GM19023 (cell line): ENCODE measurements at regions not wholly inside any gene's neighbourhood (a gene's known extent, or its start where the extent isn't known, plus 50 kb on each side); places are given as distances from the start of the nearest gene placed in this dataset.
A peak's percentile ranks its signal among the peaks of the same experiment; 100 is the strongest.

Experiments used
- ATAC-seq: cut with Tn5 transposase; IDR thresholded peaks from one replicate; pipeline ENCODE4 v1.9.1; 2021; ENCODE audit warnings: mild to moderate bottlenecking, moderate library complexity; ENCODE audit not compliant: unreplicated experiment

- no peak for ATAC-seq
Measured at GRCh38 chr10:81093056-81093455, 555.4 kb downstream of the SH2D4B start.

GRCh38 chr10:81095238-81095637 lies 557.5 kb downstream of the SH2D4B start:
- no peak for ATAC-seq

GRCh38 chr10:81096558-81096957 lies 558.9 kb downstream of the SH2D4B start:
- no peak for ATAC-seq

- ATAC-seq: no peak
Measured at GRCh38 chr10:81101062-81101461, 563.4 kb downstream of the SH2D4B start.

GRCh38 chr10:81104494-81104893 lies 566.8 kb downstream of the SH2D4B start:
- no peak for ATAC-seq

- peak; percentile 87 for ATAC-seq
Measured at GRCh38 chr10:81108516-81109199, 571.0 kb downstream of the SH2D4B start.

GRCh38 chr10:81109200-81109752 lies 571.6 kb downstream of the SH2D4B start:
- peak; percentile 24 for ATAC-seq

GRCh38 chr10:81116201-81116600 lies 578.5 kb downstream of the SH2D4B start:
- no peak for ATAC-seq

GRCh38 chr10:81116990-81117389 lies 579.3 kb downstream of the SH2D4B start:
- no peak for ATAC-seq

- ATAC-seq: no peak
Measured at GRCh38 chr10:81127931-81128330, 590.2 kb downstream of the SH2D4B start.

GRCh38 chr10:81130014-81130413 lies 592.3 kb downstream of the SH2D4B start:
- ATAC-seq: no peak

- ATAC-seq: peak; percentile 85
Measured at GRCh38 chr10:81135851-81136250, 598.1 kb downstream of the SH2D4B start.

- no peak for ATAC-seq
Measured at GRCh38 chr10:81136261-81136660, 598.6 kb downstream of the SH2D4B start.

GRCh38 chr10:81145975-81146374 lies 608.3 kb downstream of the SH2D4B start:
- ATAC-seq: no peak

GRCh38 chr10:81146436-81146835 lies 608.7 kb downstream of the SH2D4B start:
- no peak for ATAC-seq

GRCh38 chr10:81152656-81153055 lies 615.0 kb downstream of the SH2D4B start:
- ATAC-seq: no peak

GRCh38 chr10:81157681-81158080 lies 620.0 kb downstream of the SH2D4B start:
- no peak for ATAC-seq

- no peak for ATAC-seq
Measured at GRCh38 chr10:81177651-81178244, 640.0 kb downstream of the SH2D4B start.

GRCh38 chr10:81179324-81179723 lies 641.6 kb downstream of the SH2D4B start:
- ATAC-seq: no peak

GRCh38 chr10:81179805-81180452 lies 642.2 kb downstream of the SH2D4B start:
- ATAC-seq: peak; percentile 76

- ATAC-seq: no peak
Measured at GRCh38 chr10:81182296-81182695, 644.6 kb downstream of the SH2D4B start.

- ATAC-seq: no peak
Measured at GRCh38 chr10:81192221-81192788, 654.6 kb downstream of the SH2D4B start.
